ENCODE measurements at regions not wholly inside any gene's neighbourhood (a gene's known extent, or its start where the extent isn't known, plus 50 kb on each side); places are given as distances from the start of the nearest gene placed in this dataset.

DNA sequence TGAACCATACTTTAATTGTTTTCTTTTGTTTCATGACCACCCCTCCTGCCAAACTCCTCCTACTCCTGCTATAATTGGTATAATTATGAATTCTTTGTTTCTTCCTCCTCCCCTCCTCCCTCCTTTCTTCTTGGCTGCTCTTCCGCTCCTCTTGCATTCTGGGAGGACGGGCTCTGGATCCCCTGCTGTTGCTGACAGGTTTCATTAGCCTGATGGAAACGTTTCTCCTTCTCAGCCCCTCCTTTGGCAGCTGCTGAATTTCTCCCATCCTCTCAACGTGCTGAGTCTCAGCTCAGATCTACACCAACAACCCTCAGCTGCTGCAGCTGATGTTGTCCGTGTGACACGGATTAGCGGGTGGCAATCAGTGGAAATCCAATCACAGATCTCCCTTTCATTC lies 97.1 kb upstream of the UBAC2 start:
- in situ Hi-C loops (cut with HindIII; ENCODE audit: low pct_ligation_motif_present, low pct_unique_long_range_greater_than_20kb, low sequenced_read_pairs), result no loop called here
- no peak for DNase-seq

- in situ Hi-C loops (cut with HindIII; ENCODE audit: low pct_ligation_motif_present, low pct_unique_long_range_greater_than_20kb, low sequenced_read_pairs), result no loop called here
Observed at GRCh38 chr13:99104396-99104795, 96.3 kb upstream of the UBAC2 start.

GRCh38 chr13:99105160-99105559 lies 95.5 kb upstream of the UBAC2 start:
- no peak for DNase-seq
- in situ Hi-C loops (cut with HindIII; ENCODE audit: low pct_ligation_motif_present, low pct_unique_long_range_greater_than_20kb, low sequenced_read_pairs), result no loop called here

More at GRCh38 chr13:99104396-99104795, 96.3 kb upstream of the UBAC2 start:
- DNase-seq, result no peak

GRCh38 chr13:99113351-99113750 lies 87.3 kb upstream of the UBAC2 start:
- in situ Hi-C loops (cut with HindIII; ENCODE audit: low pct_ligation_motif_present, low pct_unique_long_range_greater_than_20kb, low sequenced_read_pairs), result no loop called here
- DNase-seq, result no peak

DNA sequence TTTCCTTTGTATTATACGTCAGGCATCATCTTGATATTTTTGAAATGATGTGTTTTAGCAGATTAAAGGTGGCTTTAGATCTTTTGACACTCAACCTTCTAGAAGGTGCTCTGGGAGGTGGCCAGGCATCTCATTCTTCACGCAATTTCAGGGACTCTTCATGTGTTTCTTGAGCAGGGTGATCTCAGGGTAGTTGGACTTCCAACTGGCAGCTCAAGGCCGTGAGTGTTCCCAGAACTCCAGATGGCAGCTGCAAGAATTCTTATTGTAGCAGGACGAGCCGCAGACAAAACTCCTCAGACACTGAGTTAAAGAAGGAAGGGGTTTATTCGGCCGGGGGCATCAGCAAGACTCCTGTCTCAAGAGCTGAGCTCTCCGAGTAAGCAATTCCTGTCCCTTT lies 82.5 kb upstream of the UBAC2 start:
- DNase-seq, result no peak
- in situ Hi-C loops (cut with HindIII; ENCODE audit: low pct_ligation_motif_present, low pct_unique_long_range_greater_than_20kb, low sequenced_read_pairs), result no loop called here

DNA sequence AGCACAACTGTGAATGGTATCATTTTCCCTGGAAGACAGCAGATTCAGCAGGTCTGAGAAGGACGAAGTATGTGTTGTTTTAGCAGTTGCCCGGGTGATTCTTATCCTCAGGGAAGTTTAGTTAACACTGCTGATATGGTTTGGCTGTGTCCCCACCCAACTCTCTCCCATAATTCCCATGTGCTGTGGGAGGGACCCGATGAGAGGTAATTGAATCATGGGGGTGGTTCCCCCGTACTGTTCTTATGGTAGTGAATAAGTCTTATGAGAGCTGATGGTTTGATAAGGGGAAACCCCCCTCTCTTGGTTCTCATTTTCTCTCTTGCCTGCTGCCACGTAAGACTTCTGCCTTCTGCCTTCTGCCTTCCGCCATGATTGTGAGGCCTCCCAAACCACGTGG lies 81.0 kb upstream of the UBAC2 start:
- no peak for DNase-seq
- in situ Hi-C loops (cut with HindIII; ENCODE audit: low pct_ligation_motif_present, low pct_unique_long_range_greater_than_20kb, low sequenced_read_pairs), result no loop called here

- in situ Hi-C loops (cut with HindIII; ENCODE audit: low pct_ligation_motif_present, low pct_unique_long_range_greater_than_20kb, low sequenced_read_pairs), result no loop called here
- no peak for DNase-seq
Observed at GRCh38 chr13:99120751-99121150, 79.9 kb upstream of the UBAC2 start.

DNA sequence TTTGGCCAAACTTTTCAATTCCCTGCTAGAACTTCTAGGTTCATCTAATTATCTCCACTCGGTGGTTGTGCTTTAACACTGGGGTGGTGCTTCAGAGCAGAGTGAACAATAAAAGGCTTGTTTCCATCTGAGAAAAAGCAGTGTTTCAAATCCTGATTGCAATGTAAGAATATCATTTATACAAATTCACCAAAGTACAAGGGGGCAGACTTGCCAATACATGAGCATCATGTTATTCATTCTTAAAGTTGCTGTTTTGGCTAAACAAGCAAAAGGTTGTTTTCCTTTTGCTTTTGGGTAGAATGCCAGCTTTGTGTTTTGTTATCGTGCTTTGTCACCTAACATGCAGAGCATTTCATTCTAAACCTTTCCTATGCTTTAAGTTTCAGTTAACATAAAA lies 78.5 kb upstream of the UBAC2 start:
- in situ Hi-C loops (cut with HindIII; ENCODE audit: low pct_ligation_motif_present, low pct_unique_long_range_greater_than_20kb, low sequenced_read_pairs), result no loop called here
- DNase-seq, result no peak

GRCh38 chr13:99123101-99124045 lies 77.3 kb upstream of the UBAC2 start:
- DNase-seq, result peak; percentile 40
- in situ Hi-C loops (cut with HindIII; ENCODE audit: low pct_ligation_motif_present, low pct_unique_long_range_greater_than_20kb, low sequenced_read_pairs), result no loop called here

DNA sequence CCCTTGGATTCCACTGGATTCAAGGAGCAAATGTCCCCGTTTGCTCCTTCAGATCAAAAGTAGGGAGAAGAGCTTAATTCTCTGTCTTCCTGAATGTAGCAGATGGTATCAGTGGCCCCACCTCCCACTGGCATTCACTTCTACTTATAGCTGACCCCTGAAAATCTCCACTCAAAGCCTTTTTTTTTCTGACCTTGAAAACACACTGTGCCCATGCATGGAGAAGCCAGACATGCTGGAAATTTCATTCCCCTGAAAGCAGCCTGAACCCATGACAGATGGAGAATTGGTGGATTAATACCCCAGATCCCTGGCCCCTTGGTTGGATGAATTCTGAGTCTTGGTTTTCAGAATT lies 76.6 kb upstream of the UBAC2 start:
- no peak for DNase-seq
- in situ Hi-C loops (cut with HindIII; ENCODE audit: low pct_ligation_motif_present, low pct_unique_long_range_greater_than_20kb, low sequenced_read_pairs), result no loop called here

GRCh38 chr13:99124794-99125316 lies 75.8 kb upstream of the UBAC2 start:
- in situ Hi-C loops (cut with HindIII; ENCODE audit: low pct_ligation_motif_present, low pct_unique_long_range_greater_than_20kb, low sequenced_read_pairs), result no loop called here
- peak; percentile 64 for DNase-seq

- in situ Hi-C loops (cut with HindIII; ENCODE audit: low pct_ligation_motif_present, low pct_unique_long_range_greater_than_20kb, low sequenced_read_pairs), result no loop called here
- no peak for DNase-seq
Observed at GRCh38 chr13:99125326-99125915, 75.2 kb upstream of the UBAC2 start.

- in situ Hi-C loops (cut with HindIII; ENCODE audit: low pct_ligation_motif_present, low pct_unique_long_range_greater_than_20kb, low sequenced_read_pairs), result no loop called here
- no peak for DNase-seq
Observed at GRCh38 chr13:99126821-99127220, 73.8 kb upstream of the UBAC2 start.

- in situ Hi-C loops (cut with HindIII; ENCODE audit: low pct_ligation_motif_present, low pct_unique_long_range_greater_than_20kb, low sequenced_read_pairs), result no loop called here
- DNase-seq, result no peak
Observed at GRCh38 chr13:99129050-99129449, 71.6 kb upstream of the UBAC2 start.

- in situ Hi-C loops (cut with HindIII; ENCODE audit: low pct_ligation_motif_present, low pct_unique_long_range_greater_than_20kb, low sequenced_read_pairs), result no loop called here
Observed at GRCh38 chr13:99129951-99130350, 70.7 kb upstream of the UBAC2 start.

DNA sequence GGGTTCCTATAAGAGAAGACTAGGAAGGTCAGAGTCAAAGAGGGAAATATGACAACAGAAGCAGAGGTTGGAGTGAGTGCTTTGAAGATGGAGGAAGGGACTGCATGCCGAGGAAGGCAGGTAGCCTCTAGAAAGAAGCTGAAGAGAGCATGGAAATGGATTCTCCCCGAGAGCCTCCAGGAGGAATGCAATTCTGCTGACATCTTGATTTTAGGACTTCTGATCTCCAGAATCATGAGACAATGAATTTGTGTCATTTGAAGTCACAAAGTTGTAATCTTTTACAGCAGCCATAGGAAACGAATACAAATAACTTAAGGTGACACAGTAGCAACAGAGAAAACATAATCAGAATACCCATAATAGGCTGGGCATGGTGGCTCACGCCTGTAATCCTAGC lies 69.2 kb upstream of the UBAC2 start:
- in situ Hi-C loops (cut with HindIII; ENCODE audit: low pct_ligation_motif_present, low pct_unique_long_range_greater_than_20kb, low sequenced_read_pairs), result no loop called here
- DNase-seq, result no peak

More at GRCh38 chr13:99129951-99130350, 70.7 kb upstream of the UBAC2 start:
- DNase-seq, result no peak

- in situ Hi-C loops (cut with HindIII; ENCODE audit: low pct_ligation_motif_present, low pct_unique_long_range_greater_than_20kb, low sequenced_read_pairs), result no loop called here
Observed at GRCh38 chr13:99132295-99132835, 68.3 kb upstream of the UBAC2 start.

GRCh38 chr13:99133230-99133629 lies 67.4 kb upstream of the UBAC2 start:
- DNase-seq, result no peak
- in situ Hi-C loops (cut with HindIII; ENCODE audit: low pct_ligation_motif_present, low pct_unique_long_range_greater_than_20kb, low sequenced_read_pairs), result no loop called here

More at GRCh38 chr13:99132295-99132835, 68.3 kb upstream of the UBAC2 start:
- no peak for DNase-seq

GRCh38 chr13:99133848-99134247 lies 66.8 kb upstream of the UBAC2 start:
- in situ Hi-C loops (cut with HindIII; ENCODE audit: low pct_ligation_motif_present, low pct_unique_long_range_greater_than_20kb, low sequenced_read_pairs), result no loop called here
- DNase-seq, result no peak
